ENCODE measurements at regions not wholly inside any gene's neighbourhood (a gene's known extent, or its start where the extent isn't known, plus 50 kb on each side); places are given as distances from the start of the nearest gene placed in this dataset.
"Not testable (repeated sequence)": the region's sequence is repeated elsewhere in the genome, so short reads cannot be mapped to it uniquely, and the experiment has no call there.

GRCh38 chr13:90032313-90032712 is 1315.2 kb upstream of the MIR17HG start:
- no peak for DNase-seq

- no peak for DNase-seq
Measured at GRCh38 chr13:90032841-90033493, 1314.5 kb upstream of the MIR17HG start.

- no peak for DNase-seq
Measured at GRCh38 chr13:90039516-90039915, 1308.0 kb upstream of the MIR17HG start.

GRCh38 chr13:90047600-90047999 is 1299.9 kb upstream of the MIR17HG start:
- DNase-seq, result no peak

GRCh38 chr13:90049989-90050671 is 1297.4 kb upstream of the MIR17HG start:
- no peak for DNase-seq

- no peak for DNase-seq
Measured at GRCh38 chr13:90055121-90055520, 1292.4 kb upstream of the MIR17HG start.

GRCh38 chr13:90055760-90056159 is 1291.7 kb upstream of the MIR17HG start:
- DNase-seq, result no peak

- not testable (repeated sequence) for DNase-seq
Measured at GRCh38 chr13:90064226-90064625, 1283.3 kb upstream of the MIR17HG start.

- DNase-seq, result no peak
Measured at GRCh38 chr13:90068658-90069057, 1278.8 kb upstream of the MIR17HG start.

- DNase-seq, result no peak
Measured at GRCh38 chr13:90070362-90070761, 1277.1 kb upstream of the MIR17HG start.

- no peak for DNase-seq
Measured at GRCh38 chr13:90070837-90071525, 1276.5 kb upstream of the MIR17HG start.

- no peak for DNase-seq
Measured at GRCh38 chr13:90084684-90085290, 1262.7 kb upstream of the MIR17HG start.

GRCh38 chr13:90089051-90089450 is 1258.4 kb upstream of the MIR17HG start:
- DNase-seq, result no peak

GRCh38 chr13:90091611-90092010 is 1255.9 kb upstream of the MIR17HG start:
- no peak for DNase-seq

GRCh38 chr13:90094357-90094756 is 1253.1 kb upstream of the MIR17HG start:
- DNase-seq, result no peak

- DNase-seq, result no peak
Measured at GRCh38 chr13:90098577-90098976, 1248.9 kb upstream of the MIR17HG start.

GRCh38 chr13:90099847-90100246 is 1247.6 kb upstream of the MIR17HG start:
- DNase-seq, result no peak

- no peak for DNase-seq
Measured at GRCh38 chr13:90103099-90103784, 1244.2 kb upstream of the MIR17HG start.

GRCh38 chr13:90104764-90105163 is 1242.7 kb upstream of the MIR17HG start:
- no peak for DNase-seq

- no peak for DNase-seq
Measured at GRCh38 chr13:90105276-90105675, 1242.2 kb upstream of the MIR17HG start.

GRCh38 chr13:90105849-90106496 is 1241.5 kb upstream of the MIR17HG start:
- DNase-seq, result no peak

GRCh38 chr13:90107661-90108060 is 1239.8 kb upstream of the MIR17HG start:
- no peak for DNase-seq

GRCh38 chr13:90108547-90108946 is 1238.9 kb upstream of the MIR17HG start:
- DNase-seq, result no peak
